ENCODE measurements at regions not wholly inside any gene's neighbourhood (a gene's known extent, or its start where the extent isn't known, plus 50 kb on each side); places are given as distances from the start of the nearest gene placed in this dataset.

DNA sequence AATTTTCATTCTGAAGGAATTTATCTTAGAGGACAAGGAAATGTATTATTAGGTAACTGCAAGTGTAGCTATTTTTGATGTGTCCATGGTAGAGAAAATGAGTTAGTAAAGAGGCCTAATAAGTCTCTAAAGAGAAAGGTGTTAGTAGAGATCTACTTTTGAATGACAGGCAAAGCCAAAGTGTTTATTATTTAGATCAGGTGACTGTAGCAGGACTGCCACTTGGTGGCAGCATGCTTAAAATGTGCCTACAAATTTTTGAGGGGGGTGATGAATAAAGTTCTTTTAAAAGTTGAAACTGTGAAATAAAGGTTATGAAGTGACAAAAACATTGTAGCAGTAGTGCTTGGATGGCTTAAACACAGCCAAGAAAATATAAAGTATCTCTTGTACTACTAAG lies 421.5 kb upstream of the MEIS1 start:
- no peaks in the 10 kb centered on the region for H3K79me1 ChIP-seq (ENCODE audit: low read depth, low read length)
- POLR2A ChIA-PET (ENCODE audit: partially characterized antibody) = no interaction called here
- no peak overlapping the region for H4K8ac ChIP-seq (ENCODE audit: extremely low read depth, insufficient read depth, low read length)
- no peak for FAIRE-seq
- CTCF ChIA-PET (ENCODE audit: partially characterized antibody) = interaction anchor here (0.8 to 1.3 kb wide), 5 partner anchors 11 to 404 kb away, joined by 3 to 4 read pairs (median 3); no protein-coding TSS in a partner anchor
- H3K23ac ChIP-seq (ENCODE audit: insufficient read length) = no peak overlapping the region
- no peak overlapping the region for H3K4ac ChIP-seq (replicated peaks; ENCODE audit: insufficient read length, low read depth, low read length)
- H2BK120ac ChIP-seq (replicated peaks; ENCODE audit: low read depth, low read length) = no peak overlapping the region
- no peak overlapping the region for H3K14ac ChIP-seq (ENCODE audit: insufficient read length)
- H3K4me2 ChIP-seq (ENCODE audit: insufficient read depth in 1 of 2, low read depth in 2 of 2, low read length in 2 of 2) = no peak overlapping the region
- no peak overlapping the region for H2AK5ac ChIP-seq (ENCODE audit: low read depth, low read length)
- no peak overlapping the region for H4K5ac ChIP-seq (ENCODE audit: insufficient read length, low read depth, low read length)
- no peak overlapping the region for H2BK20ac ChIP-seq (ENCODE audit: low read length)
- H3K4me3 ChIP-seq (ENCODE audit: extremely low read depth in 1 of 4, insufficient read depth in 2 of 4, low read depth in 3 of 4, low read length in 4 of 4) = no peak overlapping the region
- no peak overlapping the region for H3K56ac ChIP-seq (replicated peaks; ENCODE audit: insufficient read length, low read depth, low read length)
- H4K91ac ChIP-seq (replicated peaks; ENCODE audit: insufficient read length, low read length) = no peak overlapping the region
- no peak overlapping the region for H2BK12ac ChIP-seq (ENCODE audit: low read depth, low read length)
- no peaks in the 10 kb centered on the region for H3K4me1 ChIP-seq (replicated peaks in 1 of 4; ENCODE audit: control insufficient read depth in 3 of 4, insufficient read depth in 4 of 4, low read length in 3 of 4)
- no peaks in the 10 kb centered on the region for H3K36me3 ChIP-seq (ENCODE audit: control insufficient read depth in 2 of 4, insufficient read depth in 4 of 4, low read length in 3 of 4)
- no peak for DNase-seq (ENCODE audit: low read depth in 1 of 2, low spot score in 2 of 2)
- no peak overlapping the region for H3K27ac ChIP-seq (ENCODE audit: low read depth, low read length)
- TF ChIP-seq SRF (IDR thresholded peaks at IDR 0.05; ENCODE audit: low read depth, low read length) (no peak), RAD21 (IDR thresholded peaks at IDR 0.05 in 1 of 2, conservative IDR thresholded peaks at IDR 0.05 in 1 of 2; ENCODE audit: low read depth in 2 of 2, low read length in 2 of 2) (peak; percentile 24 to 26; a peak in 2 of 4 replicates)
- TF ChIP-seq, protein P1, sequence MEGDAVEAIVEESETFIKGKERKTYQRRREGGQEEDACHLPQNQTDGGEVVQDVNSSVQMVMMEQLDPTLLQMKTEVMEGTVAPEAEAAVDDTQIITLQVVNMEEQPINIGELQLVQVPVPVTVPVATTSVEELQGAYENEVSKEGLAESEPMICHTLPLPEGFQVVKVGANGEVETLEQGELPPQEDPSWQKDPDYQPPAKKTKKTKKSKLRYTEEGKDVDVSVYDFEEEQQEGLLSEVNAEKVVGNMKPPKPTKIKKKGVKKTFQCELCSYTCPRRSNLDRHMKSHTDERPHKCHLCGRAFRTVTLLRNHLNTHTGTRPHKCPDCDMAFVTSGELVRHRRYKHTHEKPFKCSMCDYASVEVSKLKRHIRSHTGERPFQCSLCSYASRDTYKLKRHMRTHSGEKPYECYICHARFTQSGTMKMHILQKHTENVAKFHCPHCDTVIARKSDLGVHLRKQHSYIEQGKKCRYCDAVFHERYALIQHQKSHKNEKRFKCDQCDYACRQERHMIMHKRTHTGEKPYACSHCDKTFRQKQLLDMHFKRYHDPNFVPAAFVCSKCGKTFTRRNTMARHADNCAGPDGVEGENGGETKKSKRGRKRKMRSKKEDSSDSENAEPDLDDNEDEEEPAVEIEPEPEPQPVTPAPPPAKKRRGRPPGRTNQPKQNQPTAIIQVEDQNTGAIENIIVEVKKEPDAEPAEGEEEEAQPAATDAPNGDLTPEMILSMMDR (IDR thresholded peaks at IDR 0.05; ENCODE audit: control extremely low read depth in 1 of 3, insufficient read depth in 1 of 3, low read depth in 1 of 3, low read length in 3 of 3) = peak in 1 of 3 experiments; percentile 17; a peak in 1 of 4 replicates
- H2AFZ ChIP-seq (ENCODE audit: low read length) = no peak overlapping the region
- no peaks in the 10 kb centered on the region for H3K79me2 ChIP-seq (ENCODE audit: control insufficient read depth in 1 of 2, insufficient read depth in 2 of 2, low read length in 2 of 2)
- H4K20me1 ChIP-seq (replicated peaks in 1 of 2; ENCODE audit: control insufficient read depth in 1 of 2, insufficient read depth in 2 of 2, low read length in 2 of 2) = no peaks in the 10 kb centered on the region
- no peak overlapping the region for H2BK5ac ChIP-seq (ENCODE audit: low read depth, low read length)
- H3K18ac ChIP-seq (ENCODE audit: extremely low read depth, low read length) = no peak overlapping the region
- H3K9ac ChIP-seq (replicated peaks in 1 of 4; ENCODE audit: extremely low read depth in 1 of 4, low read depth in 3 of 4, low read length in 3 of 4) = no peak overlapping the region
- H3K27me3 ChIP-seq (replicated peaks in 1 of 4; ENCODE audit: control insufficient read depth in 3 of 4, extremely low read depth in 1 of 4, insufficient read depth in 3 of 4, low read length in 3 of 4) = no peaks in the 10 kb centered on the region
- H3K9me3 ChIP-seq (ENCODE audit: insufficient read depth in 2 of 2, low read depth in 1 of 2, low read length in 1 of 2) = no peaks in the 10 kb centered on the region
- H2BK15ac ChIP-seq (ENCODE audit: low read length) = no peak overlapping the region
- no peaks in the 10 kb centered on the region for H3K23me2 ChIP-seq (ENCODE audit: low read depth, low read length)
